ENCODE measurements at regions not wholly inside any gene's neighbourhood (a gene's known extent, or its start where the extent isn't known, plus 50 kb on each side); places are given as distances from the start of the nearest gene placed in this dataset.

DNA sequence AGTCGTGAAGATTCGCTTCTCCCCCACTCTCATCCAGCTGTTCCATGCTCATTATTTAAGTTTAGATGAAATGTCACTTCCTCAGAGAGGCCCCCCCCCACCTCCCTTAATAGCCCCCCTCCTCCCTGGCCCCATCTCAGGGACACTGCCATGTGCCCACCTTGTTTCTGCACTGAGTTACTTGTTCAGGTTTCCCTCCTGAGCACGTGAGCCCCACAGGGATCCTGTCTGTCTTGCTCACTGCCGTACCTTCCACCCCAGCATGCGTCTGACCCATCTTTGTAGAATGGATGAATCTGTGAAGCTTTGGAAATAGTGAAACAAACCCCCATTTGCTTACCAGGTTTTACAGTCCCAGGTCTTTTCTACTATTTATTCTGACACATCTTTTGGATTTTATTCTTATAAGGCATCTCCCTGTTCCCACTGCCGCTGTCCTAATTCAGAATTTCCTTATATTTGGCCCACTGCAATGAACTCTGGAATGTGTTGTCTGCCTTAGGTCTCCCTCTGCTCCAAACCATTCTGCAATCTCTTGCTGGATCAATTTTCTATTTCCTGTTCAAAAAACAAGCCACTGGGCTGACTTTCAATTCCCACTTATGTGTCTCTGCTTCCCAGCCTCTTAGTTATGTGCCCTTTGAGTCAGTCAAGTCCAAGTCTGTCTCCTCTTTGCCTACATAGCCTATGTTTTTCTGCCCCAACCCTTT is 136.5 kb upstream of the ECI2 start:
- intact Hi-C loops (cut with micrococcal nuclease): no loop called here
- FAIRE-seq: no peak
- Histone ChIP-seq H3K79me2 (ENCODE audit: control insufficient read depth, insufficient read depth, low read length) (no peaks in the 10 kb centered on the region), H3K27me3 (ENCODE audit: control insufficient read depth in 2 of 2, insufficient read depth in 2 of 2, low read length in 2 of 2) (peaks cover 0 to 13% of the 10 kb centered on the region in 2 experiments; a peak in 2 of 5 replicates), H3K4me3 (no peak overlapping the region), H3K27ac (ENCODE audit: extremely low read depth, low read depth, low read length) (no peak overlapping the region), H3K9me3 (replicated peaks; ENCODE audit: control insufficient read depth, insufficient read depth, low read depth, low read length) (no peaks in the 10 kb centered on the region), H3K9ac (ENCODE audit: insufficient read depth in 1 of 2, low read depth in 2 of 2, low read length in 2 of 2) (no peak overlapping the region), H2AFZ (ENCODE audit: low read depth, low read length) (no peak overlapping the region), H3K4me2 (ENCODE audit: insufficient read depth, low read length) (no peak overlapping the region), H3K9me1 (ENCODE audit: control insufficient read depth, insufficient read depth, low read length) (no peaks in the 10 kb centered on the region), H3K4me1 (replicated peaks in 1 of 2; ENCODE audit: control insufficient read depth in 2 of 2, insufficient read depth in 2 of 2, low read length in 2 of 2) (peaks cover 2 to 11% of the 10 kb centered on the region in 2 experiments; a peak in 3 of 5 replicates), H4K20me1 (replicated peaks; ENCODE audit: control insufficient read depth, insufficient read depth, low read length) (no peaks in the 10 kb centered on the region), H3K36me3 (ENCODE audit: control insufficient read depth, insufficient read depth, low read length) (no peaks in the 10 kb centered on the region)
- ATAC-seq: no peak
- no peak for DNase-seq (ENCODE audit: extremely low read depth in 1 of 4, low spot score in 3 of 4)
- BruUV-seq (replicated peaks): no TSS peak
- WGBS (ENCODE audit: insufficient coverage, low coverage, missing lambda C conversion rate): 7% methylated on average over 6 of the region's 6 CpGs
- CTCF ChIA-PET (ENCODE audit: low intra/inter-chr PET ratio): no interaction called here
- POLR2A ChIA-PET: interaction anchor here (1.2 to 1.9 kb wide), 3 partner anchors 8 to 15 kb away, joined by 4 read pairs; no protein-coding TSS in a partner anchor
- TF ChIP-seq HDAC1 (IDR thresholded peaks at IDR 0.05) (no peak), PHB (CRISPR knock-in tag; IDR thresholded peaks at IDR 0.05) (no peak), MXI1 (IDR thresholded peaks at IDR 0.05; ENCODE audit: low read depth, low read length) (no peak), ETV5 (CRISPR knock-in tag; IDR thresholded peaks at IDR 0.05; ENCODE audit: low read depth) (no peak)
- TF ChIP-seq, protein P1, sequence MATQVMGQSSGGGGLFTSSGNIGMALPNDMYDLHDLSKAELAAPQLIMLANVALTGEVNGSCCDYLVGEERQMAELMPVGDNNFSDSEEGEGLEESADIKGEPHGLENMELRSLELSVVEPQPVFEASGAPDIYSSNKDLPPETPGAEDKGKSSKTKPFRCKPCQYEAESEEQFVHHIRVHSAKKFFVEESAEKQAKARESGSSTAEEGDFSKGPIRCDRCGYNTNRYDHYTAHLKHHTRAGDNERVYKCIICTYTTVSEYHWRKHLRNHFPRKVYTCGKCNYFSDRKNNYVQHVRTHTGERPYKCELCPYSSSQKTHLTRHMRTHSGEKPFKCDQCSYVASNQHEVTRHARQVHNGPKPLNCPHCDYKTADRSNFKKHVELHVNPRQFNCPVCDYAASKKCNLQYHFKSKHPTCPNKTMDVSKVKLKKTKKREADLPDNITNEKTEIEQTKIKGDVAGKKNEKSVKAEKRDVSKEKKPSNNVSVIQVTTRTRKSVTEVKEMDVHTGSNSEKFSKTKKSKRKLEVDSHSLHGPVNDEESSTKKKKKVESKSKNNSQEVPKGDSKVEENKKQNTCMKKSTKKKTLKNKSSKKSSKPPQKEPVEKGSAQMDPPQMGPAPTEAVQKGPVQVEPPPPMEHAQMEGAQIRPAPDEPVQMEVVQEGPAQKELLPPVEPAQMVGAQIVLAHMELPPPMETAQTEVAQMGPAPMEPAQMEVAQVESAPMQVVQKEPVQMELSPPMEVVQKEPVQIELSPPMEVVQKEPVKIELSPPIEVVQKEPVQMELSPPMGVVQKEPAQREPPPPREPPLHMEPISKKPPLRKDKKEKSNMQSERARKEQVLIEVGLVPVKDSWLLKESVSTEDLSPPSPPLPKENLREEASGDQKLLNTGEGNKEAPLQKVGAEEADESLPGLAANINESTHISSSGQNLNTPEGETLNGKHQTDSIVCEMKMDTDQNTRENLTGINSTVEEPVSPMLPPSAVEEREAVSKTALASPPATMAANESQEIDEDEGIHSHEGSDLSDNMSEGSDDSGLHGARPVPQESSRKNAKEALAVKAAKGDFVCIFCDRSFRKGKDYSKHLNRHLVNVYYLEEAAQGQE (IDR thresholded peaks at IDR 0.05; ENCODE audit: borderline replicate concordance): no peak
- TF ChIP-seq, protein P1 (CRISPR knock-in tag; IDR thresholded peaks at IDR 0.05; ENCODE audit: low read depth): no peak
- in situ Hi-C loops (cut with MboI): no loop called here

Measured in K562 (cell line).